GM18951 (cell line): ENCODE measurements at regions not wholly inside any gene's neighbourhood (a gene's known extent, or its start where the extent isn't known, plus 50 kb on each side); places are given as distances from the start of the nearest gene placed in this dataset.
"Not testable (repeated sequence)": the region's sequence is repeated elsewhere in the genome, so short reads cannot be mapped to it uniquely, and the experiment has no call there.

ENCODE experiments used
- POLR2A ChIP-seq: IDR thresholded peaks from 4 replicates; pipeline ENCODE4 v1.6.1; 2011; ENCODE audit warnings: mild to moderate bottlenecking; ENCODE audit not compliant: insufficient read length, insufficient read depth; ENCODE audit errors: extremely low read depth
- in situ Hi-C: fragments of 300-500 bp; cut with MboI; formaldehyde crosslinking; loops from one replicate; pipeline ENCODE4 v1.12.0; 2022; ENCODE audit warnings: low sequenced_read_pairs, mixed read lengths, inconsistent platforms; ENCODE audit not compliant: unreplicated experiment

DNA sequence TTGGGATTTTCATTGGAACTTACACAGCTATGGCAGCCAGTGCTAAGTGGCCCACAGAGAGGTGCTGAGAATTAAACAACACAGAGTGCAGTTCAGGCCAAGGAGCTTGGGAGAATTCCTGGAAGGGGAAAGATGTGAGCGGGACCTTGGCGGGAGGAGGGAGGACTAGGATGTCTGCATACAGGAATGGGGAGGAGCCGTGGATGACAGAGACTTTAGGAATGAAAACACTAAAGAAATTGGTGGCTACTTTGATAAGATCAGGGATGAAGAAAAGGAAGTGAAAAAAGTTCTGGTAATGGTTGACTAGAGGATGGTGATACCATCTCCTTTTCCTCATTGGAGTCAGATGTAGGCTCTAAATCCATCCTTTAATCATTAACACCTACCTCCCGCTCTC lies 234.2 kb upstream of the FZD8 start:
- no peak for TF ChIP-seq POLR2A
- in situ Hi-C loops = no loop called here

DNA sequence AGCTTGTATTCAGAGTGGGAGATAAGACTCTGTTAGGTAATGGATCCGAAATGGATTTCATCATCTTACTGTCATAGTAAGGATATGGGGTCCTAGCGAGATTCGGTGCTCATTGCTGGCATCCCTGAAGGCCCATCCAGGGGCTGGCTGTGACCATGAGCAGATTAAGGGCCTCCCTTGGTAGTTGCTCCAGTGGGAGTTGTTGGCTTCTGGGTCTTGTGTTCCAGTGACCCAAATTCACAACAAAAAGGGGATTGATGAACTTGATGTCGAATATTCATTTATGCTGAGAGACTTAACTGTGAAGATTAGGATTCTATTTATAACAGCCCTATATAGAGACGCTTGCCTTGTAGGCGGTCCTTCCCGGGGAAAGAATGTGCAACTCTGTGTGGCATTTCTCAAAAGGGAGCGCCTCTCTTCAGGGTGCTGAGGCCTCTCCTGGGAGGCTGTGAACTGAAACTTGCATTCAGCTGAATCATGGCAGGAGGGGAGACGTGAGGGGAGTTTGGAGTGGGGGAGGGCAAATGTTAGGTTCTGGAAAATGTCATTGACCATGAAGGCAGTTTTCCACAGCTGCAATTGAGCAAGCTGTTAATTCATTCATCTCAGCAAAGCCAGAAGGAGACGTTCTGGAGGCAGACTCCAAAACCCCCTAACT lies 233.1 kb upstream of the FZD8 start:
- in situ Hi-C loops = no loop called here
- TF ChIP-seq POLR2A = no peak

DNA sequence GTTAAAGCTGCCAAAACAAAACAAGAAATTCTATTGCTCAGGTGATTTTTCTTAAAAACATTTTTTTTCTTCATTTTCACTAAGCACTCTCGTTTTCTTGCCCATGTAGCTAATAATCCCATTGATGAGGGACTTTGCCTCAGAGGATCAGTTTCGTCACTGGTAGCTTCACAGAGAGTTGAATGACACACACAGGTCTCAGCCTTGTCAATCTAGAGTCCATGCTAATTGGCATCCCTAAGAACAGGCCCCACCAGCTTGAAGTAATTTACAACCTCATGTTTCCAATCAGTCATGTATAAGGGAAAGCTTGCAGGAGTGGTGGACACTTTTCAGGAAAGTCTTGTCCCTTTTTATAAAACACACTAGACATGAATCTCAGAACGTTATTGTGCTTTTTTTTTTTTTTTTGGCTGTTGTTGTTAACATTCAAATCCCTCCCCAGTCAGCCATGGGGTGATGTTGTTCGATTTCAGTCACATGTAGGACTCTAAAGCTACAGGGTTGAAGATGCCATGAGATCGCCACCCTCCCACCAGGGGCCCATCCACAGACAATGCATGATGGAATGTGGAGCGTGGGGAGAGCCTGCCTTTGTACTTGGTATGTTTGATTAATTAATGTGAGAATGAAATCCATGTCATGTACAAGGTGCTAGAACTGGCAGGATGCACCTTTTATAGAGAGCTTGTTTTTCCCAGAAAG lies 232.4 kb upstream of the FZD8 start:
- TF ChIP-seq POLR2A = no peak
- in situ Hi-C loops = no loop called here

DNA sequence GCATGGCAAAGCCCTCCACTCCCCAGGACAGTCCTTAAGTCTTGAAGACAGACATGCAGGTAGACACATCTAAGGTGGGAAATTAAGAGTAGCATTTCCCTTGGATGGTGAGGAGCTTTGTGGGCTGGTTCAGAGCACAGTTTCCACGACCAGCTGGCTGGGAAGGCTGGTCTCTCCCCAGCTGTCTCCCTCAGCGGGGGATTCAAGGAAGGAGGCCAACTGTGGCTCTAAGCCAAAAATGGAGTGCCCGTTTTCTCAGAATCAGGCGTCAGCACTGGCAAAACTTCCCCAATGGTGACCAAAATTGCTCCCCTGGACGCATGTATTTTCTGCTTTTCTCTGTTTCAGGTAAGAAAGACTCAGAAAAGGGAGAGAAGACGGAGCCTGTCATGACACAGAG lies 230.6 kb upstream of the FZD8 start:
- TF ChIP-seq POLR2A = no peak
- in situ Hi-C loops = no loop called here

DNA sequence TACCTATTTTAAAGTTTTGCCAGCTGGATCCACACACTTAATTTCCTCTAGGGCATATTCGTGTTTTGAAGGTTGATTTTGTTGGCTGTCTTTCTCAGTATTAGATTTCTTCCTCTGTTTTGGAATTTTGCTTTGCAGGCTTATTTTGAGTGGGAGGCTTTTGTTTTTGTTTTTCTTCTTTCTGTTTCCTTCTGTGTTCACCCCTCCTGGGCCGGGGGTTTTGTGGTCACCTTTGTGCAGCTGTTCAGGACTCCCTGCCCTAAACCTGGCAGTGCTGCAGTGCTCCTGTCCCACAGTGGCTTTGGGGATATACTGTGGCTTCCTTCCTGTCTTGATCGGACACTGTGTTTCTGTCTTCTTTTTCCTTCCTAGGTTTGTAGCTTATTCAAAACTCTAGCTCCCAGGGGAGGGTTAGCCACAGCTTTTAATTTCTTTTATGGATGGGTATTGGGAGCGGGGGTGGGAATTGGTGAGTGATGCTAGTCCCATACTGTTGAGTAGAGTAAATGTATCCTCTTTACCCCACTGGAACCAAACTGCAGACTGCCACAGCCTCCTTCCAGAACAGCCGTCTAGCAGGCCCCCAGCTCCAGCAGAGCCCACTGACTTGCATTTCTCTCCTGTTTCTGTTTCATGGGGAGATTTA lies 228.7 kb upstream of the FZD8 start:
- in situ Hi-C loops = no loop called here
- no peak for TF ChIP-seq POLR2A

DNA sequence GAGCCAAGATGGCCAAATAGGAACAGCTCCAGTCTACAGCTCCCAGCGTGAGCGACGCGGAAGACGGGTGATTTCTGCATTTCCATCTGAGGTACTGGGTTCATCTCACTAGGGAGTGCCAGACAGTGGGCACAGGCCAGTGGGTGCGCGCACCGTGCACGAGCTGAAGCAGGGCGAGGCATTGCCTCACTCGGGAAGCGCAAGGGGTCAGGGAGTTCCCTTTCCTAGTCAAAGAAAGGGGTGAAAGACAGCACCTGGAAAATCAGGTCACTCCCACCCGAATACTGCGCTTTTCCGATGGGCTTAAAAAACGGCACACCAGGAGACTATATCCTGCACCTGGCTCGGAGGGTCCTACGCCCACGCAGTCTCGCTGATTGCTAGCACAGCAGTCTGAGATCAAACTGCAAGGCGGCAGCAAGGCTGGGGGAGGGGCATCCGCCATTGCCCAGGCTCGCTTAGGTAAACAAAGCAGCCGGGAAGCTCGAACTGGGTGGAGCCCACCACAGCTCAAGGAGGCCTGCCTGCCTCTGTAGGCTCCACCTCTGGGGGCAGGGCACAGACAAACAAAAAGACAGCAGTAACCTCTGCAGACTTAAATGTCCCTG lies 216.7 kb upstream of the FZD8 start:
- in situ Hi-C loops = not testable (repeated sequence)

DNA sequence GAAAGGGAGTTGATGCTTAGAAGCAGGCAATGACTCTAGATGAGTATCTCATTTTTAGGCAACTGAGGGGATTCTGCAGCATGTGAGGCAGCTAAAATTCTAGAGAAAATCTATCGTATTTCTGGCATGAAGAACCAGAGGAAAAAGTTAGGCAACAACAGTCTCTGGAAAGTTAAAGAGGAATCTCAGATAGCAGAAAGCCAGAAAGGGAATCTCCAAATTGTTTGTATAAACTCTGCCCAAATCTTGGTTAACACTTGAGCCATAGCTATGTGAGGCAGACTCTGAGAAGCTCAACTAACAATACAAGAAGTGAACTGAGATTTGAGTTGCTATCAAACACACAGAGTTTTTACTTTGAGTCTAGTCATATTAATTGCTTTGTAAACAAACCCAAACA lies 215.8 kb upstream of the FZD8 start:
- TF ChIP-seq POLR2A = no peak
- in situ Hi-C loops = no loop called here

DNA sequence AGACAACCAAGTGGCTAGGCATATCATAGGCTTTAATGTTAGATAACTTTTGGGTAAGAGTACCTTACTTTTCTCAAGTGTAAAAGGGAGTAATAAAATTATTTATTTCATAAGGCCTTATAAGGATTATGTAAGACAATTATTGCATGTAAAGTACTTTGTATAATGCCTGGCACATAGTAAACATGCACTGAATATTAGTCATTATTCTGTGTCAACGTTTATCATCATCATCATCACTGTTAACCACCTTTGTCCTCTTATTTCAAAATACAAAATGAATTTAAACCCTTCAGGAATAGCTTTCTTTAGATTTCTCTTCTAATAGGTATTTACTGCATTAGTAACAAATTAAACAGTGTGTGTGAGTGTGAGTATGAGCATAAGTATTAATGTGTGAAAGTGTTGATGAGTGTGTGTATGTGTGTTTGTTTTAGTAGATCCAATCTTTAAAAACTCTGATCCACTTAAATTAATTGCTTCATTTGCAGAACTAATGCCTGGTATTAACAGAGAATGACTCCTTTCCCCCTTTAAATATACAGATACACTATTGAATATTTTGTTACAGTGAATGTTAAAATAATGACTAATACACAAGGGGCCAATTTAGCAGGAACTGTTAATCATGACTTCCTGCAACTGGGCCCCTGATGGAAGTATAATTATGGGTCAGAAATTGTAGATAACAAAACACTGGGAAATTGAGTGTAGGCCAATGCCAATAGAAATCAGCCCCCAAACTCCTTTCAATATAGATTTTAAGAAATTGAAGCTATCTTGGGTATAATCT lies 213.3 kb upstream of the FZD8 start:
- in situ Hi-C loops = no loop called here
- TF ChIP-seq POLR2A = no peak

DNA sequence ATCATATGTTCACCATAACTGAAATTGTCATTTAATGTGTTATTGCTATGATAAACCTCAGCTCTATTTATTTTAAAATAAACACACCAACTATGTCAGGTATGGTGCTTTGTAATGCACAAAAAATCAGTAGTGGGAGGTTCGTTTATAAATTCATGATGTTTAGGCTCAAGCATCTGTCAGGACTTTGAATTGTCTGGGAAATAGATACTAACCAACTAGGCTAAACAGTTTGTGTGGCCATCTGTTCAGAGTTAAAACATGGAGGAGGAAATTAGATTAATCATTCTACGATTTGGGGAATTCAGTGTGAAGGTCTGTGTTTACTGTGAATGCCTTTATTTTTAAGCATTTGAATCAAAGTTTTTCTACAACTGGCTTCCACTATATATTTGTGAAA lies 212.6 kb upstream of the FZD8 start:
- no peak for TF ChIP-seq POLR2A
- in situ Hi-C loops = no loop called here

DNA sequence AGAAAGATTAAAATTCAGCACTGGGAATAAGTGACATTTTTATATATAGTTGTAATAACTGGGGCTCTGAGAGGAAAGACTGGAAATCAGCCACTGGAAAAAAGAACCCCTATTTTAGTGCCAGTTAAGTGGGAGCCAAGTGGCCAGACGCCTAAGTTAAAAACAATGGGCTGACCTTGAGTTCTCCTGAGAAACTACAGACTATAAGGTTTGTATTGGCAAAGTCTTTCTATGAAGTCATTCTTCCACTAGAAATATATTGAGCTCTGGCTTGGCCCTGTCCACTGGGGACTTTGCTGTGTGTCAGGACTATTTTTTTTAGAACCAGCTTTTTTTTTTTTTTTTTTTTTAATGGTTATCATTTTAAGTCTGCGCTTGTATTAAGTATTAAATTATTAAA lies 210.6 kb upstream of the FZD8 start:
- in situ Hi-C loops = no loop called here
- TF ChIP-seq POLR2A = no peak

DNA sequence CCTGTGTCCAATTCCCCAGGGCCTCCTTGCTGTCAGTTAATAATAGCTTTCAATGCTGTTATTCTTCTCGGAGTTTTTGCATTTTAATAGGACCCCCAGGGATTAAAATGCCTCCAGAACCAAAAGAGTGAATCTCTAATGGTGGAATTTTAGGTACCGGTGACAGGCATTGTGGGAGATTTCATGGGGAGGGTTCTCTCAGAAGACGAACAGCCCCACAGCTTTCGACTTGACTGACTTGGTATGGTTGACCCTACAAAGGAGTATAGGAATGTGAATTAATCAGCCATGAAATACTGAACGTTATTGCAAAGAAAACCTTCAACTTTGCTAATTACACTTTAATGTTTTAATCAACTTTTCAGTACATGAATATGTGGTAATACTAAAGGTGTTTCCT lies 206.3 kb upstream of the FZD8 start:
- in situ Hi-C loops = no loop called here

DNA sequence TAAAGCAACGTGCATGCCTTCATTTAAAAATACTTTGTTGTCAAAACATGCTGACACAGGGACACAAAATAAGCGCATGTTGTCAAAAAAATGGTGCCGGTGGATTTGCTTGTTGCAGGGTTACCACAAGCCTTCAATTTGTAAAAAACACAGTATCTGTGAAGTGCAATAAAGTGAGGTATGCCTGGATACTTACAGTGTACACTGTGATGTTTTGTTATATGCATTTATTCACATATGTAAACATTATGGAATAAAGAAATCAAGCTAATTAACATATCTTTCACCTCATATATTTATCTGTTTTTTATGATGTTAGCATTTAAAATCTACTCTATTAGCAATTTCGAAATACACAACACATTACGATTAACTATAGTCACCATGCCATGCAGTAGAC lies 202.6 kb upstream of the FZD8 start:
- no peak for TF ChIP-seq POLR2A
- in situ Hi-C loops = no loop called here

More for the DNA sequence above, 206.3 kb upstream of the FZD8 start:
- TF ChIP-seq POLR2A = no peak
